Large intestine (tissue), 3 donors: ENCODE measurements at regions not wholly inside any gene's neighbourhood (a gene's known extent, or its start where the extent isn't known, plus 50 kb on each side); places are given as distances from the start of the nearest gene placed in this dataset.

Experiments
- DNase-seq, 2 donors: peaks; one replicate each; pipeline versions ENCODE4 v3.0.0 to v3.0.0-alpha.2; 2013
- H3K27ac ChIP-seq: one replicate; pipeline ENCODE4 v1.5.1; 2013; ENCODE audit warnings: low read length
- H3K27me3 ChIP-seq: 2 replicates; pipeline ENCODE4 v1.6.1; 2013; ENCODE audit warnings: low read length; ENCODE audit not compliant: control insufficient read depth, insufficient read depth
- H3K36me3 ChIP-seq: 2 replicates; pipeline ENCODE4 v1.6.1; 2013; ENCODE audit warnings: low read length; ENCODE audit not compliant: control insufficient read depth, insufficient read depth
- H3K4me1 ChIP-seq: one replicate; pipeline ENCODE4 v1.6.1; 2013; ENCODE audit warnings: low read length; ENCODE audit not compliant: control insufficient read depth, insufficient read depth
- H3K4me3 ChIP-seq: one replicate; pipeline ENCODE4 v1.5.1; 2013; ENCODE audit warnings: low read length
- H3K9me3 ChIP-seq: one replicate; pipeline ENCODE4 v1.6.1; 2013; ENCODE audit warnings: mild to moderate bottlenecking, low read depth, low read length, moderate library complexity; ENCODE audit not compliant: control insufficient read depth
- WGBS: methylation state at CpG from one replicate; pipeline ENCODE4 v1.1.5; 2013; ENCODE audit warnings: low lambda C conversion rate; ENCODE audit not compliant: insufficient coverage; 5-methylcytosine and 5-hydroxymethylcytosine counted together

DNA sequence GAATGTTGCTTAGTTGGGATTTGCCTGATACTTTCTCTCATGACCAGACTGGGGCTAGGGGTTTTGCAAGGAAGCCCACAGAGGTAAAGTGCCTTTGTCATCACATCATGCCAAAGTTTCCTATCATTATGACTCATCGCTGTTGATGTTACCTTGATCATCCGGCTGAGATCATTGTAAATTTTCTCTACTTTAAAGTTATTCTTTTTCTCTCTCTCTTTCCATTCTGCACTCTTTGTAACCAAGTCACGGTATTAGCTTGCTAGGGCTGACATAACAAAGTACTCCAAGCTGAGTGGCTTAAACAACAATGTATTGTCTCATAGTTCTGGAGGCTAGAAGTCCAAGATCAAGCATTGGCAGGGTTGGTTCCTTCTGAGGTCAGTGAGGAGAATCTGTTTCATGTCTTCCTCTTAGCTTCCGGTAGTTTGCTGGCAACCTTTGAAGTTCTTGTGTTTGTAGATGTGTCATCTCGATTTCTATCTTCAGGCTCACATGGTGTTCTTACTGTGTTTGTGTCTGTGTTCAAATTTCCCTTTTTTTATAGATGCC is 113.0 kb downstream of the DTHD1 start:
- Histone ChIP-seq H3K9me3 (no peaks in the 10 kb centered on the region), H3K27ac (no peak overlapping the region), H3K4me3 (no peak overlapping the region), H3K4me1 (no peaks in the 10 kb centered on the region), H3K27me3 (peaks cover 4% of the 10 kb centered on the region), H3K36me3 (no peaks in the 10 kb centered on the region)
- no peak for DNase-seq
- 90% methylated on average over 2 of the region's 5 CpGs for WGBS

DNA sequence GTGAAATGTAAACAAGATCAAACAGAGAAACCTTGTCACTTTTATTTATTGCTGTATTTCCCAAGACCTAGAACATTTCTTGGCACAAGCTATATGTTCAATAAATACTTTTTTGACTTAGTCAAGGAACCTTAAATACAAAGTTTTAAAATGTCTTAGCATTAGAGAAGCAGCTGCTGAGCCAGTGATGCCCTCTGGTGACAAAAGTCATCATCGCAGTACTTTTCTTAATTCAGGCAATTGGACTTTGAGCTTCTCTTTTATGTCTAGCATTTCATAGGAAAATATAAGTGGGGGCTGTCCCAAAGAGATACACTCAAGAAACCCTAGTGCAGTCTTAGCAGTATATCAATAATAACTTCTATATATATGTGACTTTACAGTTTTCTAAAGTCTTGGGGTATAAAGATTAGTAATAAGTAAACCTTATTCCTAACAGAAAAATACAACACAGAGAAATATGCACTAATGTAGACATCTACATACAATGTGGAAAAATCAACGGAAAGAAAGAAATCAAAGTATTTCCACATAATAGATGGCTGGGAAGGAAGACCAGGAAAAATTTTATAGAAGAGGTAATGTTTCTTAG is 118.4 kb downstream of the DTHD1 start:
- no peak overlapping the region for H3K4me3 ChIP-seq
- peak in 1 of 2 donors; percentile 26 for DNase-seq
- H3K27me3 ChIP-seq: no peaks in the 10 kb centered on the region
- 67% methylated on average over 1 of the region's 2 CpGs for WGBS
- no peaks in the 10 kb centered on the region for H3K4me1 ChIP-seq
- H3K36me3 ChIP-seq: no peaks in the 10 kb centered on the region
- H3K27ac ChIP-seq: no peak overlapping the region
- H3K9me3 ChIP-seq: no peaks in the 10 kb centered on the region

DNA sequence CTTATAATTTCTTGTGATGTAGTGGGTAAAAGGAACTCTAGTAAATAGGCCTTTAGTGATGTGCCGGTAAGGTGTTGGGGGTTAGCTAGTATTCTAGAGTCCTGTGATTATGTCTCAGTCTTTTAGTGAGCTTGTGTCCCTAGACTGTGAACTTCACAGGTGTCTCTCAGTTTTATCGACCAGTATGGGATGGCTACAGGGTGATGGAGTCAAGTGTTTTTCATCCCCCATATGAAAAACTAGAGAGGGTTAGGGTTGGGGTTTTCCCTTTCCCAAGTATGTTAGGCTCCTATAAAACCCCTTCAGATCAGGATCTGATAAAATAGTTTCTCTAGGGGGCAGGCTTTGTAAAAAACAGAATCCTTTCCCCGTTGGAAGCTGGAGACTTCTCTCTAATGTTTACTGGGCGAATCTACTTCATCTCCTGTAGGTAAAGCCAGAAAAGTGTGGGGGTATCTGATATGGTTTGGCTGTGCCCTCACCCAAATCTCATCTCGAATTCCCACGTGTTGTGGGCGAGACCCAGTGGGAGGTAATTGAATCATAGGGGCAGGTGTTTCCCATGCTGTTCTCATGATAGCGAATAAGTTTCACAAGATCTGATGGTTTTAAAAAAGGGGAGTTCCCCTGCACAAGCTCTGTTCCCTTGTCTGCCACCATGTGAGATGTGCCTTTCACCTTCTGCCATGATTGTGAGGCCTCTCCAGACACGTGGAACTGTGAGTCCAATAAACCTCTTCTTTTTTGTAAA is 120.8 kb downstream of the DTHD1 start:
- no peak for DNase-seq
- WGBS: 70% methylated on average over 2 of the region's 9 CpGs
- Histone ChIP-seq H3K36me3 (no peaks in the 10 kb centered on the region), H3K27ac (no peak overlapping the region), H3K4me1 (no peaks in the 10 kb centered on the region), H3K9me3 (no peaks in the 10 kb centered on the region), H3K27me3 (no peaks in the 10 kb centered on the region), H3K4me3 (no peak overlapping the region)

DNA sequence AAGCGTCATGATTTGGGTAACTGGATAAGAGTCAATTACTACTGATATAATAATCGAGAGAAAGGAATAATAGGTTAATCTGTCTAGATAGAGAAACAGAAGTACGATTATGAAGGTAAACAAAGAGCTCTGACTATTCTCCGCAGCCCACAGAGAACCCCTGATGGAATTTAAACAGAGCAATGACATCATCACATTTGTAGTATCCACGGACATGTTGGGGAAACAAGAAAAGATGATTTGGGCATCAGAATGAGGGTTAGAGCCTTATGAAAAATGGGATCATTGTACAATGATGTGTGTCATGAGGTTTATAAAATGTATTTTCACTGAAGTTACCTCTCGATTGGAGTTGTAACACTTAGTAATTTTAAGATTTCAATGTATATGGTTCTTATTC is 129.9 kb downstream of the DTHD1 start:
- H3K4me1 ChIP-seq: no peaks in the 10 kb centered on the region
- no peaks in the 10 kb centered on the region for H3K36me3 ChIP-seq
- H3K9me3 ChIP-seq: no peaks in the 10 kb centered on the region
- WGBS: 60% methylated on average over 5 of the region's 6 CpGs
- H3K4me3 ChIP-seq: no peak overlapping the region
- no peak overlapping the region for H3K27ac ChIP-seq
- H3K27me3 ChIP-seq: no peaks in the 10 kb centered on the region
- DNase-seq: no peak

DNA sequence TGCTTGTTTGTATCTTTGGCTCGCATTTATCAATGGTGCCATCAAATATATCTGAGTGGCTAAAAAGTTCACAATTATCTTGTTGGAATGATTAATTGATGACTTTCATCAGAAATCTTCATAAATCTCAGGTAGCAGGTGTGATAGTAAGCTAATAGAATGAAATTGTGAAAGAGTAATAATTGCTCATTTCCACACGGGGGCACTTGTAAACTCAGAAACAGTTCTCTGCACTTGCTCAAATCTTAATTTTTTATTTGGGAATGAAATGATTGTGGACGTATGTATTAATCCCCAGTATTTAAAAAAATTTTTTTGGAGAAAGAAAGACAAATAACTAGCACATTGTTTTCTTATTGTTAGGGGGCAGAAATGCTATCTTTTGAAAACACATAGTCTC is 132.8 kb downstream of the DTHD1 start:
- no peaks in the 10 kb centered on the region for H3K4me1 ChIP-seq
- H3K36me3 ChIP-seq: no peaks in the 10 kb centered on the region
- 15% methylated on average over 2 of the region's 3 CpGs for WGBS
- H3K9me3 ChIP-seq: no peaks in the 10 kb centered on the region
- no peak overlapping the region for H3K4me3 ChIP-seq
- DNase-seq: no peak
- no peaks in the 10 kb centered on the region for H3K27me3 ChIP-seq
- H3K27ac ChIP-seq: no peak overlapping the region

DNA sequence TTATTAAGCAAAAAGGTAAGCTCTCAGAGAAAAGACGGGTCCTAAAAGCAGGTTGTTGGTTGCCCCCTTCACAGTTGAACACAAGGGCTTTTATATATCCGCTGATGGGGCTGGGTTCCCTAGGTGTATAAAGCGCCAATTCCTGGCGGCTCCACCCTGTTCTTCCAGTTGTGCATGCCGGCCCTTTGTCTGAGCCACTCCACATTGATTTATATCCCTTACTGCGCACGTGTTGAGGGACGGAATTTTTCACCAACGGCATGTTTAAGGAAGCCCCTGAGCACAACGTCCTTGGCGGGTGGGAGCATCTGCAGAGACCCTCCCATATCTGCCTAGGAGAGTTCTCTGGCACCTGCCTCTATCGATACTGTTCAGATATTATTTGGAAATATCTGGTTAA is 135.7 kb downstream of the DTHD1 start:
- H3K4me3 ChIP-seq: no peak overlapping the region
- H3K36me3 ChIP-seq: no peaks in the 10 kb centered on the region
- H3K9me3 ChIP-seq: no peaks in the 10 kb centered on the region
- H3K27ac ChIP-seq: no peak overlapping the region
- DNase-seq: no peak
- WGBS: no CpG with 5 or more reads among the region's 12 CpGs
- no peaks in the 10 kb centered on the region for H3K27me3 ChIP-seq
- no peaks in the 10 kb centered on the region for H3K4me1 ChIP-seq

DNA sequence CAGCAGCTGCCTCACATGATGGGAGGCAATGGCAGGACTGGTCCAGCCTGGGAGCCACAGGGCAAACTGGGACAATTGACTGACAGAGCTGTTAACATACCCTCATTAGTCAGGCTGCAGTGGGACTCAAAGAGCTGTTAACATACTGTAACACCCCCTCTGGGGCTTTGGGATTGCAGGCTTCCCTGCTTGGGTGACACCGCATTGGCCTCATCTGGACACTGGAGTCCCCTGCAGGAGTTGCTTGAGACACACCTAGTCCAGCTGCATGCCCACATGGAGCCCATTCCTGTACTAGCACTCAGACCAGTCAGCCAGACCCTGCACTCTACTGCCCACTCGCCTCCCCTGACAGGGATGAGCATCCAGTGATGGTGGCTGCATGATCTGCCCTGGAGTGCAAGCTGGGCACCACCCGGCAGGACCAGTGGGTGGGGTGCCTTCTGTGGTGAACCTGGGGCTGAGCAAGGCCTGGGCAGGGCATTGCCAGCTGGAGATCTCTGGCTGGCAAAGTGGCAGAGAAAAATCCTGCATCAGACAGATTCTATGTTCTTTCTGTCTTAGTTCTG is 138.8 kb downstream of the DTHD1 start:
- no peak for DNase-seq
- Histone ChIP-seq H3K27me3 (no peaks in the 10 kb centered on the region), H3K9me3 (no peaks in the 10 kb centered on the region), H3K27ac (no peak overlapping the region), H3K36me3 (no peaks in the 10 kb centered on the region), H3K4me1 (no peaks in the 10 kb centered on the region), H3K4me3 (no peak overlapping the region)
- no CpG with 5 or more reads among the region's 3 CpGs for WGBS

DNA sequence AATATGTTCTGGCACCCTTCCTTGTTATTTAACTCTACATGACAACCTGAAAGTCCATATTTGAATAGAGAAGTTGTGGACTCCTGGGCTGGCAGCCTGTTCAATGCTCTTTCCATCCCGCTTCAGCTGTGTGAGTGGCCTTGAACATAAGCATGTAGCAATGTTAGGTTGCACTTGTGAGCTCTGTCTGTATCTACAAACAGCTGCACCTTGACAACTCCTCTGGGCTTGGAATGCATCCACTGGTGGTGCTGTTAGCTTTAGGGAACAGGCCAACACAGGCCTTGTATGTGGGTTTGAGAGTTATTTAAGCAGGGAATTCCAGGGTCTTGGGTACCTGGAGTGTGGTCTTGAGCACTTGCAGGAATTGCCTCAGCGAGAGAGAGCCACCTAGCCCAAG is 141.2 kb downstream of the DTHD1 start:
- Histone ChIP-seq H3K4me1 (no peaks in the 10 kb centered on the region), H3K27me3 (no peaks in the 10 kb centered on the region), H3K4me3 (no peak overlapping the region), H3K27ac (no peak overlapping the region), H3K9me3 (no peaks in the 10 kb centered on the region), H3K36me3 (no peaks in the 10 kb centered on the region)
- DNase-seq: no peak
- no CpG with 5 or more reads among the region's 2 CpGs for WGBS

DNA sequence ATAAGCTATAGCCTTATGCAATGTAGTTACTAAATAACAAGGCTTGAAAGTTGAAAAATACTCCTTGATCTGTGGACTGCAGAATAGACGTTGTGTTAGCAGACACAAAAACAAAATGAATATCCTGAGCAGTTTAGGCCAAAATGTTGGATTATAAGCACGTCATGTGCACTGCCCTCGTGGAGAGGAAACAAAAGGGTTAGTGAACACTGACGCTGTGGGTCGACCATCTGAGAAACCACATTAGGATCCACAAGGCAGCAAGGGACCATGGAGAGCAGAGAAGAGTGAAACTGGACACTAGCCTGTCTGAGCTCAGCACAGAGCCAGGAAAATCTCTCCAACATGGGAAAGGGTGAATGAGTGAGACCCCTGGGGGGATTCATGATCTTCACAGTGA is 145.3 kb downstream of the DTHD1 start:
- no peak for DNase-seq
- no CpG with 5 or more reads among the region's 5 CpGs for WGBS
- H3K4me3 ChIP-seq: no peak overlapping the region
- no peak overlapping the region for H3K27ac ChIP-seq
- H3K36me3 ChIP-seq: no peaks in the 10 kb centered on the region
- no peaks in the 10 kb centered on the region for H3K27me3 ChIP-seq
- H3K9me3 ChIP-seq: no peaks in the 10 kb centered on the region
- H3K4me1 ChIP-seq: no peaks in the 10 kb centered on the region

DNA sequence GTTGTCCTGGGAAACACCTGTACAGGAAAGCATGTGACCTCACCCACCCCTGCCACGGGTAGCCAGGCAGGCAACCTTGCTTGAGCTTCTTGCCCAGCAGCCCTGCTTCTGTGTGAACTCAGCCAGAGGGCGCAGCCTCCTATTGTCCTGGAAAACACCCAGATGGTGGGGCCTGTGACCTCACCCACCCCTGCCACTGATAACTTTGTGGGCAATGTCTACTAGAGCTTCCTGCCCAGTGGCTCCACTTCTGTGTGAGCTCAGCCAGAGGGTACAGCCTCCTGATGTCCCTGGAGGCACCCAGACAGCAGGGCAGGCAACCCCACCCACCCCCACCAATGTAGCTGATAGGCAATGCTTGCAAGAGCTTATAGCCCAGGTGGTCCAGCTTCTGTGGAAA is 146.3 kb downstream of the DTHD1 start:
- no CpG with 5 or more reads among the region's 2 CpGs for WGBS
- H3K36me3 ChIP-seq: no peaks in the 10 kb centered on the region

More for the DNA sequence above, 146.3 kb downstream of the DTHD1 start:
- no peak for DNase-seq
- H3K4me1 ChIP-seq: no peaks in the 10 kb centered on the region
- H3K9me3 ChIP-seq: no peaks in the 10 kb centered on the region
- H3K27ac ChIP-seq: no peak overlapping the region
- H3K4me3 ChIP-seq: no peak overlapping the region
- H3K27me3 ChIP-seq: no peaks in the 10 kb centered on the region
